ENCODE measurements at regions not wholly inside any gene's neighbourhood (a gene's known extent, or its start where the extent isn't known, plus 50 kb on each side); places are given as distances from the start of the nearest gene placed in this dataset.
"Not testable (repeated sequence)": the region's sequence is repeated elsewhere in the genome, so short reads cannot be mapped to it uniquely, and the experiment has no call there.

- H3K4me1 ChIP-seq (ENCODE audit: insufficient read depth, low read length, poor library complexity, severe bottlenecking), result no peaks in the 10 kb centered on the region
- no TSS peak for BruUV-seq (replicated peaks)
- CTCF ChIA-PET, result interaction anchor here (0.5 to 0.6 kb wide), 2 partner anchors 99 to 323 kb away, joined by 3 read pairs; no protein-coding TSS in a partner anchor
- H3K27me3 ChIP-seq (replicated peaks; ENCODE audit: insufficient read depth, low read depth, low read length, poor library complexity), result no peaks in the 10 kb centered on the region
- POLR2A ChIA-PET (ENCODE audit: low non-redundant PET), result no interaction called here
- H3K27ac ChIP-seq (ENCODE audit: low read depth, low read length, poor library complexity, severe bottlenecking), result no peak overlapping the region
- intact Hi-C loops (cut with micrococcal nuclease; ENCODE audit: unreplicated experiment), result no loop called here
- H3K4me3 ChIP-seq (ENCODE audit: low read depth, low read length, poor library complexity, severe bottlenecking), result no peak overlapping the region
- peak; percentile 31 for DNase-seq (ENCODE audit: low spot score)
- no peak for TF ChIP-seq EZH2 (IDR thresholded peaks at IDR 0.05; ENCODE audit: borderline replicate concordance, low read depth, low read length, poor library complexity, severe bottlenecking)
- peak; percentile 29; the same call in 1 of the 2 replicates for TF ChIP-seq CTCF (conservative IDR thresholded peaks at IDR 0.05; ENCODE audit: low read depth, low read length)
- no peaks in the 10 kb centered on the region for H3K36me3 ChIP-seq (ENCODE audit: insufficient read depth, low read length, poor library complexity, severe bottlenecking)
- no peaks in the 10 kb centered on the region for H3K9me3 ChIP-seq (ENCODE audit: low read depth, low read length, poor library complexity, severe bottlenecking)
These were observed 100.4 kb upstream of the SLC1A4 start for GRCh38 chr2:64888591-64889309.

- no peaks in the 10 kb centered on the region for H3K9me3 ChIP-seq (ENCODE audit: low read depth, low read length, poor library complexity, severe bottlenecking)
- no peak for DNase-seq (ENCODE audit: low spot score)
- H3K4me3 ChIP-seq (ENCODE audit: low read depth, low read length, poor library complexity, severe bottlenecking), result no peak overlapping the region
- no peak for TF ChIP-seq EZH2 (IDR thresholded peaks at IDR 0.05; ENCODE audit: borderline replicate concordance, low read depth, low read length, poor library complexity, severe bottlenecking)
- no peak for TF ChIP-seq CTCF (conservative IDR thresholded peaks at IDR 0.05; ENCODE audit: low read depth, low read length)
- no TSS peak for BruUV-seq (replicated peaks)
- ChIA-PET POLR2A (ENCODE audit: low non-redundant PET) (no interaction called here), CTCF (no interaction called here)
- H3K36me3 ChIP-seq (ENCODE audit: insufficient read depth, low read length, poor library complexity, severe bottlenecking), result no peaks in the 10 kb centered on the region
- H3K27me3 ChIP-seq (replicated peaks; ENCODE audit: insufficient read depth, low read depth, low read length, poor library complexity), result no peaks in the 10 kb centered on the region
- H3K4me1 ChIP-seq (ENCODE audit: insufficient read depth, low read length, poor library complexity, severe bottlenecking), result no peaks in the 10 kb centered on the region
- H3K27ac ChIP-seq (ENCODE audit: low read depth, low read length, poor library complexity, severe bottlenecking), result no peak overlapping the region
- intact Hi-C loops (cut with micrococcal nuclease; ENCODE audit: unreplicated experiment), result no loop called here
These were observed 99.4 kb upstream of the SLC1A4 start for GRCh38 chr2:64889803-64890202.

- POLR2A ChIA-PET (ENCODE audit: low non-redundant PET); H3K27ac ChIP-seq (ENCODE audit: low read depth, low read length, poor library complexity, severe bottlenecking); CTCF ChIA-PET; H3K9me3 ChIP-seq (ENCODE audit: low read depth, low read length, poor library complexity, severe bottlenecking); H3K4me1 ChIP-seq (ENCODE audit: insufficient read depth, low read length, poor library complexity, severe bottlenecking); intact Hi-C loops (cut with micrococcal nuclease; ENCODE audit: unreplicated experiment); H3K36me3 ChIP-seq (ENCODE audit: insufficient read depth, low read length, poor library complexity, severe bottlenecking); H3K27me3 ChIP-seq (replicated peaks; ENCODE audit: insufficient read depth, low read depth, low read length, poor library complexity); DNase-seq (ENCODE audit: low spot score); BruUV-seq (replicated peaks); H3K4me3 ChIP-seq (ENCODE audit: low read depth, low read length, poor library complexity, severe bottlenecking): not testable (repeated sequence)
These were observed 92.6 kb upstream of the SLC1A4 start for GRCh38 chr2:64896572-64896971.

Data from A673 (cell line).